Psoas muscle (tissue), 7 donors: ENCODE measurements at regions not wholly inside any gene's neighbourhood (a gene's known extent, or its start where the extent isn't known, plus 50 kb on each side); places are given as distances from the start of the nearest gene placed in this dataset.

Experiments
- ATAC-seq, 4 donors: fragments of 200-7000 bp; cut with Tn5 transposase; one replicate each; pipeline ENCODE4 v1.9.1; 2020; ENCODE audit warnings: moderate library complexity in 3 of 4, mild to moderate bottlenecking in 2 of 4
- DNase-seq, 2 donors: peaks; one replicate each; pipeline ENCODE4 v3.0.0-alpha.2; 2020
- H3K27ac ChIP-seq: fragments of 200-600 bp; one replicate; pipeline ENCODE4 v1.8.0; 2022
- H3K27me3 ChIP-seq, 3 donors: fragments of 200-600 bp in 1 of 3; one replicate each; pipeline versions ENCODE4 v1.6.1 to v1.8.0; 2013 to 2022; ENCODE audit warnings: low read length in 2 of 3, mild to moderate bottlenecking in 2 of 3, moderate library complexity in 1 of 3; ENCODE audit not compliant: insufficient read depth in 3 of 3
- H3K36me3 ChIP-seq, 2 donors: fragments of 200-600 bp in 1 of 2; one replicate each; pipeline versions ENCODE4 v1.6.1 to v1.8.0; 2013 to 2022; ENCODE audit warnings: low read depth in 1 of 2, mild to moderate bottlenecking in 1 of 2, moderate library complexity in 1 of 2; ENCODE audit not compliant: insufficient read depth in 1 of 2
- H3K4me1 ChIP-seq: fragments of 200-600 bp; one replicate; pipeline ENCODE4 v1.8.0; 2022
- H3K4me3 ChIP-seq: fragments of 200-600 bp; one replicate; pipeline ENCODE4 v1.8.0; 2022; ENCODE audit warnings: mild to moderate bottlenecking
- H3K9me3 ChIP-seq: fragments of 200-600 bp; one replicate; pipeline ENCODE4 v1.8.0; 2022
- CTCF ChIP-seq: fragments of 200-600 bp; IDR thresholded peaks from one replicate; pipeline ENCODE4 v1.8.0; 2022; ENCODE audit warnings: antibody characterized with exemption
- WGBS, 3 donors: extraction: QIAGEN DNeasy Blood & Tissue Kit; methylation state at CpG; one replicate each; pipeline versions ENCODE4 v1.1.6 to v1.1.7; 2013; 5-methylcytosine and 5-hydroxymethylcytosine counted together
- intact Hi-C, 2 donors: fragments of 100-400 bp; cut with DNase I; formaldehyde crosslinking; loops; one replicate each; pipeline versions ENCODE4 v1.11.0 to v1.14.2; 2022
- donor health status: healthy with polysubstance abuse.
- donor health status: DM: no; HTN: no; CAD: no; lungs with moderate emphysema.
- donor health status: Bipolar disorder and iron deficiency.
- donor health status: healthy.
- donor health status: DM: yes; HTN: yes; CAD: no.
- donor health status: DM: no; HTN: no; CAD: no.
- donor health status: DM: yes; HTN: yes; CAD: no.

DNA sequence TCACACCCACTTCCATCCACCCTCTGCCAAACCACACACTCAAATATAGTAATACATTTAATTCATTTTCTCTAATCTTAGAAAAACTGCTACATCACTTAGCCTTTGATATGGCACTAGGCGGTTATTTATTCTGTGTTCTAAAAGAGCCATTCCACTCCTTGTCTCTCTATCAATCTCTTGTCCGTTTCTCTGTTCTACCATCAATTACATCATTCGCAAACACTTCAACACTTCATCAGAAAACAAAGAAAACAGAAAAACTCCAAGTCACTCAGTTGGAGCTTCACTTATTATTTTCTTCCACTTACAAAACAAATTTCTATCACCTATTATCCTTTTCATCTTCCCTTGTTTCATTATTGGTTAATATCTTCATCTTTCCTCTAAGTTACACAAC is 1523.0 kb downstream of the KCNT2 start:
- WGBS, 3 donors: 89 to 91% (median 90%) methylated on average over 3 of the region's 3 CpGs
- Histone ChIP-seq H3K4me1 (no peaks in the 10 kb centered on the region), H3K27ac (no peak overlapping the region), H3K36me3 (no peaks in the 10 kb centered on the region), H3K27me3 (no peaks in the 10 kb centered on the region), H3K4me3 (no peak overlapping the region), H3K9me3 (no peaks in the 10 kb centered on the region)
- no peak for ATAC-seq
- no peak for DNase-seq
- no peak for TF ChIP-seq CTCF
- intact Hi-C loops: no loop called here

DNA sequence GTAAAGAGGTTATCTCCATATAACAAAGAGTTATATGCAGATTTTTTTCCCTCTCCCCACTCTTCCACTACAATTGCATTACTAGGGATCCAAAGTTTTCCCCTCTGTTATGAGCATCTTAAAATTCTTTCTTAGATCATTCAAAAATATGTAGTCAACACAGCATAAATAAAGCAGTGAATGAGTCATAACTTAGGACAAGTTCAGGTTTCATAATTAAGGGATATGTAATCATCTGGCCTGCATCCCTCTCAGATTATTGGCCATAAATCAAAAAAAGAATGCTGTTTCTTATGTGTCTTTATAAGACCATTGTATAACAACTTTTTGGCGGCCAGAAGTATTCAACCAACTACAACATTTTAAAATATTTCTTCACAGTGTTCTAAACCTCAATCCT is 1526.1 kb downstream of the KCNT2 start:
- Histone ChIP-seq H3K27me3 (no peaks in the 10 kb centered on the region), H3K9me3 (no peaks in the 10 kb centered on the region), H3K4me3 (no peak overlapping the region), H3K27ac (no peak overlapping the region), H3K4me1 (no peaks in the 10 kb centered on the region), H3K36me3 (no peaks in the 10 kb centered on the region)
- intact Hi-C loops: no loop called here
- TF ChIP-seq CTCF: no peak
- no peak for ATAC-seq
- no peak for DNase-seq
- WGBS, 3 donors: 56 to 73% (median 70%) methylated on average over 1 of the region's 1 CpG

DNA sequence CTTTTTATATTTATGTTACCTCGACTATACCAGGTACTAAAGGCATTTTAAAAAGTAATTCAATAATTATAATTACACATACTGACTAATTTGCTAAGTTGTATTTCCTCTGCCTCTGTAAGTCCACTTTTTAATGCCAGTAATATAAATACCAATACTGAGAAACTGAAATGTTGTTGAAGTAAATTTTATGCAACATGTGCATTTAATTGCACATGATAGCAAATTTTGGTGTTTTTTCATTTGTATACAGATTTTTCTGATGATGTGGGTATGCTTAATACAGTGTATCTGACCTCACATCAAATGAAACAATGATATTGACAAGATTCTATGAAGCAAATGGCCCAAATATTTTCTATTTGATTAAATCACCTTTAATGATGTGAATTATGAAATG is 1531.6 kb downstream of the KCNT2 start:
- Histone ChIP-seq H3K4me1 (no peaks in the 10 kb centered on the region), H3K27me3 (no peaks in the 10 kb centered on the region), H3K4me3 (no peak overlapping the region), H3K9me3 (no peaks in the 10 kb centered on the region), H3K36me3 (no peaks in the 10 kb centered on the region), H3K27ac (no peak overlapping the region)
- intact Hi-C loops: no loop called here
- DNase-seq: no peak
- ATAC-seq: no peak
- WGBS, 3 donors: 68 to 80% (median 73%) methylated on average over 1 of the region's 1 CpG
- no peak for TF ChIP-seq CTCF

DNA sequence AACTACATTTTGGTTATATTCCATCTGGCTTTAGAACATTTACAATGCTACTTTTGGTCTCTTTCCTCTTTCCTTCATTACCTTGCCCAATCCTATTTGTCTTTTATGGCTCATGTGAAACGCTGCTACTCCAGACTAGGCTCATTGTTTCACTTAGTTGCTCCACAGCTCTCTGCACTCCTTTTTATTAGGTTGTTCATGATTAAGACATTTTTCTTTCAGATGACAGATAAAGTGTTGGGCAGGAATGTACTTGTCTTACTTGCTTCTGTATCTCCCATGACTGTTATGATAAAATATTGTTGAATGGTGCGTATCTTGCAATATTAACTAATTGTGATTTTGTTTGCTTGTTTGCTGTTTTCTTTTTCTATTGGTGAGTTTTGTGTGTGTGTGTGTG is 1532.3 kb downstream of the KCNT2 start:
- no peaks in the 10 kb centered on the region for H3K9me3 ChIP-seq
- ATAC-seq (no peak), DNase-seq (no peak)
- intact Hi-C loops: no loop called here
- H3K4me3 ChIP-seq: no peak overlapping the region
- no peak overlapping the region for H3K27ac ChIP-seq
- no peaks in the 10 kb centered on the region for H3K4me1 ChIP-seq
- 82 to 85% (median 83%) methylated on average over 2 of the region's 2 CpGs for WGBS, 3 donors
- no peak for TF ChIP-seq CTCF
- H3K27me3 ChIP-seq: no peaks in the 10 kb centered on the region
- no peaks in the 10 kb centered on the region for H3K36me3 ChIP-seq

DNA sequence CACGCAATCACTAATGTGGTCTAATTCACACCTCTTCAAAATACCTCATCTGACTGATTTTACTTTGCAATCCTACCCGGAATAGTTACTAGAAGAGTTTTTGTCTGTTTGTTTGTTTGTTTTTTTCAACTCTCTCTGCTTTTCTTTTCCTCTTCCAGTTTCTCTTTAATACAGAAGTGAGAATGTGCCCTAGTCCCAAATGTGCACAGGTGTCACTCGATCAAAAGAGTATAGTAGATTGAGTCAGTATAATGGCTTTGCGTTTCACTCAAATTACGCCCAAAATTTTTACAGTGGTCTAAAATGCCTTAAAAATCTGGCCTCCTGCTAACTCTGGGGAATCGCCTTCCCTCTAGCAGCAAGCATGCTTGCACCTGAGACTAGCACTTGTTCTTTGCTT is 1536.8 kb downstream of the KCNT2 start:
- ATAC-seq (no peak), DNase-seq (no peak)
- H3K36me3 ChIP-seq: no peaks in the 10 kb centered on the region
- H3K9me3 ChIP-seq: no peaks in the 10 kb centered on the region
- WGBS, 3 donors: 69 to 70% (median 70%) methylated on average over 6 of the region's 6 CpGs
- no peaks in the 10 kb centered on the region for H3K27me3 ChIP-seq
- H3K4me3 ChIP-seq: no peak overlapping the region
- TF ChIP-seq CTCF: no peak
- no peak overlapping the region for H3K27ac ChIP-seq
- no peaks in the 10 kb centered on the region for H3K4me1 ChIP-seq
- intact Hi-C loops: no loop called here
